GM12878 (cell line): ENCODE measurements at regions not wholly inside any gene's neighbourhood (a gene's known extent, or its start where the extent isn't known, plus 50 kb on each side); places are given as distances from the start of the nearest gene placed in this dataset.

Experiments
- ATAC-seq: fragments of 200-7000 bp; cut with Tn5 transposase; 3 replicates; pipeline ENCODE4 v1.9.1; 2020; ENCODE audit warnings: mild to moderate bottlenecking, moderate library complexity
- BruUV-seq: library from RNA; stranded (reverse); fragments of 400-500 nt; replicated peaks from 2 replicates; lab custom pipeline; 2021; lab: Mats Ljungman, UMichigan
- CTCF ChIA-PET: fragments of 300-600 bp; sonication (Branson Sonifier 250); formaldehyde crosslinking; extraction: SDS; loops from one replicate; lab custom pipeline; 2021; ENCODE audit warnings: inconsistent platforms; lab: Yijun Ruan, JAX
- POLR2A ChIA-PET: fragments of 350-600 bp; formaldehyde crosslinking; extraction: SDS; loops from one replicate; lab custom pipeline; 2021; ENCODE audit warnings: inconsistent platforms; lab: Charles Lee
- RAD21 ChIA-PET: fragments of 300-600 bp; sonication (Branson Sonifier 250); formaldehyde crosslinking; loops from one replicate; lab custom pipeline; 2023; ENCODE audit warnings: antibody characterized with exemption; ENCODE audit not compliant: unreplicated experiment; lab: Charles Lee
- SMC1A ChIA-PET: fragments of 300-600 bp; sonication (Branson Sonifier 250); formaldehyde crosslinking; loops from one replicate; lab custom pipeline; 2023; ENCODE audit not compliant: unreplicated experiment, uncharacterized antibody; lab: Charles Lee
- DNase-seq: peaks from one replicate; pipeline ENCODE4 v3.0.0-alpha.2; 2011; ENCODE audit warnings: low read depth, low spot score
- FAIRE-seq: peaks from 3 replicates; lab custom pipeline; 2011; peaks lifted over from hg19 to GRCh38; lab: Jason Lieb, UNC
- H2AFZ ChIP-seq: 2 replicates; pipeline ENCODE4 v1.6.0; 2011; ENCODE audit warnings: low read depth, low read length, control low read depth; ENCODE audit not compliant: control insufficient read depth
- H3K27ac ChIP-seq: 2 replicates; pipeline ENCODE4 v1.5.1; 2011; ENCODE audit warnings: control low read depth; ENCODE audit not compliant: control insufficient read depth, insufficient read depth
- H3K27me3 ChIP-seq, 2 experiments: replicated peaks in 1 of 2; 2 replicates each; pipeline versions ENCODE4 v1.6.0 to v1.6.1; 2011; ENCODE audit warnings: low read length in 1 of 2; ENCODE audit not compliant: control insufficient read depth in 2 of 2, insufficient read depth in 2 of 2
- H3K36me3 ChIP-seq, 2 experiments: 2 replicates each; pipeline ENCODE4 v1.5.1; 2011; ENCODE audit warnings: low read length in 1 of 2; ENCODE audit not compliant: control insufficient read depth in 2 of 2, insufficient read depth in 2 of 2
- H3K4me1 ChIP-seq: 2 replicates; pipeline ENCODE4 v1.6.1; 2011; ENCODE audit warnings: mild to moderate bottlenecking, low read length, moderate library complexity, mixed read lengths; ENCODE audit not compliant: control insufficient read depth, insufficient read depth
- H3K4me2 ChIP-seq: 2 replicates; pipeline ENCODE4 v1.6.0; 2011; ENCODE audit warnings: control low read depth; ENCODE audit not compliant: control insufficient read depth, insufficient read depth
- H3K4me3 ChIP-seq: fragments of 200-600 bp; sonication (generic); 2 replicates; pipeline ENCODE4 v1.5.1; 2016
- H3K79me2 ChIP-seq: 2 replicates; pipeline ENCODE4 v1.6.0; 2011; ENCODE audit warnings: low read length; ENCODE audit not compliant: control insufficient read depth, insufficient read depth
- H3K9ac ChIP-seq: 2 replicates; pipeline ENCODE4 v1.8.0; 2011; ENCODE audit warnings: low read length, control low read depth, mixed read lengths; ENCODE audit not compliant: control insufficient read depth, insufficient read depth
- H3K9me3 ChIP-seq: replicated peaks from 3 replicates; pipeline ENCODE4 v1.5.1; 2011; ENCODE audit warnings: mild to moderate bottlenecking, low read length; ENCODE audit not compliant: control insufficient read depth, insufficient read depth
- H4K20me1 ChIP-seq: 2 replicates; pipeline ENCODE4 v1.6.0; 2011; ENCODE audit not compliant: control insufficient read depth, insufficient read depth
- ATF7 ChIP-seq: fragments of 450-650 bp; IDR thresholded peaks from 2 replicates; pipeline ENCODE4 v1.6.1; 2016; ENCODE audit warnings: low read depth, mild to moderate bottlenecking
- BMI1 ChIP-seq: fragments of 450-650 bp; IDR thresholded peaks from 2 replicates; pipeline ENCODE4 v1.6.1; 2016; ENCODE audit warnings: mild to moderate bottlenecking, moderate library complexity, borderline replicate concordance
- ESRRA ChIP-seq: IDR thresholded peaks from 2 replicates; pipeline ENCODE4 v1.6.1; 2012; ENCODE audit warnings: mild to moderate bottlenecking, low read length, improper control_type of control experiment
- HDGF ChIP-seq: fragments of 450-650 bp; IDR thresholded peaks from 2 replicates; pipeline ENCODE4 v1.6.1; 2016; ENCODE audit warnings: antibody characterized with exemption
- IKZF2 ChIP-seq, 2 experiments: fragments of 450-650 bp; IDR thresholded peaks; 2 replicates each; pipeline ENCODE4 v1.6.1; 2017; ENCODE audit warnings: mild to moderate bottlenecking in 2 of 2, moderate library complexity in 2 of 2
- SMAD1 ChIP-seq: fragments of 450-650 bp; IDR thresholded peaks from 2 replicates; pipeline ENCODE4 v1.6.1; 2018; ENCODE audit warnings: mild to moderate bottlenecking, low read depth; ENCODE audit not compliant: partially characterized antibody
- SPI1 ChIP-seq: IDR thresholded peaks from 2 replicates; pipeline ENCODE4 v1.6.1; 2011; ENCODE audit warnings: low read depth, mild to moderate bottlenecking, low read length, moderate library complexity, borderline replicate concordance; ENCODE audit not compliant: insufficient read depth
- STAT3 ChIP-seq: IDR thresholded peaks from 2 replicates; pipeline ENCODE4 v1.6.1; 2011; ENCODE audit warnings: low read depth, low read length, improper control_type of control experiment
- TARDBP ChIP-seq: IDR thresholded peaks from 2 replicates; pipeline ENCODE4 v1.6.1; 2016; ENCODE audit warnings: borderline replicate concordance
- TBL1XR1 ChIP-seq: IDR thresholded peaks from 2 replicates; pipeline ENCODE4 v1.6.1; 2012; ENCODE audit warnings: low read depth, low read length, improper control_type of control experiment
- TCF12 ChIP-seq: IDR thresholded peaks from 2 replicates; pipeline ENCODE4 v1.6.1; 2011; ENCODE audit warnings: low read depth, mild to moderate bottlenecking, low read length
- ZNF274 ChIP-seq: IDR thresholded peaks from one replicate; pipeline ENCODE4 v1.8.0; 2011; ENCODE audit not compliant: insufficient read length, insufficient read depth
- whole genome bisulfite sequencing: methylation state at CpG from one replicate; pipeline ENCODE4 v1.1.6; 2016; ENCODE audit warnings: low lambda C conversion rate; ENCODE audit not compliant: insufficient replicate concordance, insufficient coverage; ENCODE audit errors: missing lambda C conversion rate; 5-methylcytosine and 5-hydroxymethylcytosine counted together
- in situ Hi-C: fragments of 300-500 bp; cut with MboI; formaldehyde crosslinking; loops from 9 replicates; pipeline ENCODE4 v1.14.3; 2018; ENCODE audit warnings: mixed read lengths
- intact Hi-C: fragments of 100-400 bp; cut with micrococcal nuclease; formaldehyde crosslinking; loops from one replicate; pipeline ENCODE4 v1.14.2; 2022; ENCODE audit not compliant: unreplicated experiment
- TF ChIP-seq, protein P1 (sequence below): IDR thresholded peaks from 2 replicates; pipeline ENCODE4 v1.6.1; 2011; ENCODE audit warnings: borderline replicate concordance, low read depth, mild to moderate bottlenecking, moderate library complexity, low read length; ENCODE audit not compliant: insufficient read depth, poor library complexity, severe bottlenecking
- TF ChIP-seq, protein P2 (sequence below): IDR thresholded peaks from 2 replicates; pipeline ENCODE4 v1.6.1; 2012; ENCODE audit warnings: low read depth, low read length, improper control_type of control experiment
- TF ChIP-seq, protein P3 (sequence below): fragments of 450-650 bp; IDR thresholded peaks from 2 replicates; pipeline ENCODE4 v1.6.1; 2016; ENCODE audit warnings: mild to moderate bottlenecking

DNA sequence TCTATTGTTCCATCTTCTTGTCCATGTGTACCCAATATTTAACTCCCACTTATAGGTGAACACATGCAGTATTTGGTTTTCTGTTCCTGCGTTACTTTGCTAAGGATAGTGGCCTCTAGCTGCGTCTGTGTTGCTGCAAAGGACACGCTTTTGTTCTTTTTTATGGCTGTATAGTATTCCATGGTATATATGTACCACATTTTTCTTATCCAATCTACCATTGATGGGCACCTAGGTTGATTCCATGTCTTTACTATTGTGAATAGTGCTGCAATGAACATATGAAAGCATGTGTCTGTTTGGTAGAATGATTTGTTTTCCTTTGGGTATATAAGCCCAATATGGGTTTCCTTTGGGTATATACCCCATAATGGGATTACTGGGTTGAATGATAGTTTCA, 77.3 kb upstream of the MMADHC start:
- POLR2A ChIA-PET = no interaction called here
- ATAC-seq = no peak

DNA sequence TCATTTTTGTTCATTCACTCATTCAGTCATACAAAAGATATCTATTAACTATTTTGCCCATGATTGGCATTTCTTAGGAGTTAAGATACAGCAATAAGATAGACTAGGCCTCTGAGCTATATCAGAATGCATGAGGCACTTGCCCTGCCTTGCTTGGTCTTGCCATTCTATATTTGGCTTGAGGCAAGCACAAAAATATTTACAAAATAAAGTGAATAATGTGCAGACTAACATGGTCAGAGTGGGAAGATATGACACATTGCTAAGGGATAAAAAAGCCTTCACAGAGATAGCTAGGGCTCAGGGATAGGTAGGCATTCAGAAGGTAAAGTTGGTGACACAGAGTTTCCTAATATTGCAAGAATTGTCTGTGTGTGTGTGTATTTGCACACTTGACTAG, 75.0 kb upstream of the MMADHC start:
- ChIA-PET CTCF (no interaction called here), RAD21 (no interaction called here), POLR2A (no interaction called here), SMC1A (no interaction called here)
- ATAC-seq = no peak
- no peaks in the 10 kb centered on the region for H3K27me3 ChIP-seq
- H3K27ac ChIP-seq = no peak overlapping the region
- no peaks in the 10 kb centered on the region for H3K79me2 ChIP-seq
- H3K9ac ChIP-seq = no peak overlapping the region
- no peak overlapping the region for H3K4me3 ChIP-seq
- no peaks in the 10 kb centered on the region for H3K36me3 ChIP-seq
- BruUV-seq = no TSS peak
- no peak overlapping the region for H2AFZ ChIP-seq
- in situ Hi-C loops (no loop called here), intact Hi-C loops (no loop called here)
- FAIRE-seq = no peak
- no peaks in the 10 kb centered on the region for H4K20me1 ChIP-seq
- H3K4me1 ChIP-seq = no peaks in the 10 kb centered on the region
- DNase-seq = no peak
- no peaks in the 10 kb centered on the region for H3K9me3 ChIP-seq
- no peak overlapping the region for H3K4me2 ChIP-seq
- TF ChIP-seq, protein P1, sequence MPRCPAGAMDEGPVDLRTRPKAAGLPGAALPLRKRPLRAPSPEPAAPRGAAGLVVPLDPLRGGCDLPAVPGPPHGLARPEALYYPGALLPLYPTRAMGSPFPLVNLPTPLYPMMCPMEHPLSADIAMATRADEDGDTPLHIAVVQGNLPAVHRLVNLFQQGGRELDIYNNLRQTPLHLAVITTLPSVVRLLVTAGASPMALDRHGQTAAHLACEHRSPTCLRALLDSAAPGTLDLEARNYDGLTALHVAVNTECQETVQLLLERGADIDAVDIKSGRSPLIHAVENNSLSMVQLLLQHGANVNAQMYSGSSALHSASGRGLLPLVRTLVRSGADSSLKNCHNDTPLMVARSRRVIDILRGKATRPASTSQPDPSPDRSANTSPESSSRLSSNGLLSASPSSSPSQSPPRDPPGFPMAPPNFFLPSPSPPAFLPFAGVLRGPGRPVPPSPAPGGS = no peak
- TF ChIP-seq SMAD1 = no peak
- TF ChIP-seq STAT3 = no peak
- TF ChIP-seq, protein P2, sequence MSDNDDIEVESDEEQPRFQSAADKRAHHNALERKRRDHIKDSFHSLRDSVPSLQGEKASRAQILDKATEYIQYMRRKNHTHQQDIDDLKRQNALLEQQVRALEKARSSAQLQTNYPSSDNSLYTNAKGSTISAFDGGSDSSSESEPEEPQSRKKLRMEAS = no peak
- no peak for TF ChIP-seq BMI1
- no peak for TF ChIP-seq ESRRA
- no peak for TF ChIP-seq TARDBP
- TF ChIP-seq TCF12 = no peak
- TF ChIP-seq TBL1XR1 = no peak
- TF ChIP-seq, protein P3, sequence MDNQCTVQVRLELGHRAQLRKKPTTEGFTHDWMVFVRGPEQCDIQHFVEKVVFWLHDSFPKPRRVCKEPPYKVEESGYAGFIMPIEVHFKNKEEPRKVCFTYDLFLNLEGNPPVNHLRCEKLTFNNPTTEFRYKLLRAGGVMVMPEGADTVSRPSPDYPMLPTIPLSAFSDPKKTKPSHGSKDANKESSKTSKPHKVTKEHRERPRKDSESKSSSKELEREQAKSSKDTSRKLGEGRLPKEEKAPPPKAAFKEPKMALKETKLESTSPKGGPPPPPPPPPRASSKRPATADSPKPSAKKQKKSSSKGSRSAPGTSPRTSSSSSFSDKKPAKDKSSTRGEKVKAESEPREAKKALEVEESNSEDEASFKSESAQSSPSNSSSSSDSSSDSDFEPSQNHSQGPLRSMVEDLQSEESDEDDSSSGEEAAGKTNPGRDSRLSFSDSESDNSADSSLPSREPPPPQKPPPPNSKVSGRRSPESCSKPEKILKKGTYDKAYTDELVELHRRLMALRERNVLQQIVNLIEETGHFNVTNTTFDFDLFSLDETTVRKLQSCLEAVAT = no peak
- no peak for TF ChIP-seq ZNF274
- no peak for TF ChIP-seq SPI1
- TF ChIP-seq HDGF = no peak
- no peak for TF ChIP-seq ATF7

More for the DNA sequence above, 77.3 kb upstream of the MMADHC start:
- intact Hi-C loops (no loop called here), in situ Hi-C loops (no loop called here)
- ChIA-PET CTCF (no interaction called here), SMC1A (no interaction called here), RAD21 (no interaction called here)
- H3K4me1 ChIP-seq = no peaks in the 10 kb centered on the region
- H2AFZ ChIP-seq = no peak overlapping the region
- H3K4me2 ChIP-seq = no peak overlapping the region
- H3K4me3 ChIP-seq = no peak overlapping the region
- no peak overlapping the region for H3K9ac ChIP-seq
- H3K36me3 ChIP-seq = no peaks in the 10 kb centered on the region
- DNase-seq (no peak), FAIRE-seq (no peak)
- BruUV-seq = no TSS peak
- WGBS = 57% methylated on average over 3 of the region's 3 CpGs
- no peaks in the 10 kb centered on the region for H3K27me3 ChIP-seq
- H3K27ac ChIP-seq = no peak overlapping the region
- H4K20me1 ChIP-seq = no peaks in the 10 kb centered on the region
- H3K9me3 ChIP-seq = no peaks in the 10 kb centered on the region
- TF ChIP-seq IKZF2 (IDR thresholded peaks at IDR 0.05) = no peak
- no peaks in the 10 kb centered on the region for H3K79me2 ChIP-seq
